ENCODE measurements at regions not wholly inside any gene's neighbourhood (a gene's known extent, or its start where the extent isn't known, plus 50 kb on each side); places are given as distances from the start of the nearest gene placed in this dataset.

- no peak for TF ChIP-seq CTCF (IDR thresholded peaks at IDR 0.05; ENCODE audit: low read depth, low read length, poor library complexity, severe bottlenecking)
- no peak for TF ChIP-seq EZH2phosphoT487 (IDR thresholded peaks at IDR 0.05; ENCODE audit: borderline replicate concordance, low read length)
Measured at GRCh38 chr10:124265391-124265745, 153.4 kb downstream of the OAT start.
